CD4-positive, alpha-beta T cell treated with Interleukin-17A for 1 hour (primary cell): ENCODE measurements at regions not wholly inside any gene's neighbourhood (a gene's known extent, or its start where the extent isn't known, plus 50 kb on each side); places are given as distances from the start of the nearest gene placed in this dataset.

Experiments
- DNase-seq: peaks from one replicate; pipeline ENCODE4 v3.0.0-alpha.2; 2020

- DNase-seq = no peak
These were observed 70.4 kb upstream of the BACH1 start for GRCh38 chr21:29228306-29228705.

- no peak for DNase-seq
These were observed 68.0 kb upstream of the BACH1 start for GRCh38 chr21:29230551-29231261.

DNA sequence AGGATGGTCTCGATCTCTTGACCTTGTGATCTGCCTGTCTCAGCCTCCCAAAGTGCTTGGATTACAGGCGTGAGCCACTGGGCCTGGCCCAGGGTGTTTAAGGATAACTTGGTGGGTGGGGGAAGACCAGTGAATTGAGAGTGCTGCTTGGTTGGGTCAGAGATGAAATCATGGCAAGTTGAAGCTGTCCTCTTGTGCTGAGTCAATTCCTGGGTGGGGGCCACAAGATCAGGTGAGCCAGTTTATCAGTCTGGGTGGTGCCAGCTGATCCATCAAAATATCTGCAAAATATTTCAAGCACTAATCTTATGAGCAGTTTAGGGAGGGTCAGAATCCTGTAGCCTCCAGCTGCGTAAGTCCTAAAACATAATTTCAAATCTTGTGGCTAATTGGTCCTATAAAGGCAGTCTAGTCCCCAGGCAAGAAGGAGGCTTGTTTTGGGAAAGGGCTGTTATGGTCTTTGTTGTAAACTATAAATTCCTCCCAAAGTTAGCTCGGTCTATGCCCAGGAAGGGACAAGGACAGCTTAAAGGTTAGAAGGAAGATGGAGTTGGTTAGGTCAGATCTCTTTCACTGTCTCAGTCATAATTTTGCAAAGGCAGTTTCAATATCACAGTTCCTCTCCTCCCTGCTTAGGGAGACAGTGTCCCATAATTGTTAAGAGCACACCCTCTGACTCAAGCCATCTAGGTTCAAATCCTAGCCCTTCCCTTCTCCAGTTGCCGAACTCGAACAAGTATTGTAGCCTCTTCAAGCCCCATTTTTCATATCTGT, 66.8 kb upstream of the BACH1 start:
- DNase-seq = no peak

- DNase-seq = no peak
These were observed 66.0 kb upstream of the BACH1 start for GRCh38 chr21:29232530-29233255.

DNA sequence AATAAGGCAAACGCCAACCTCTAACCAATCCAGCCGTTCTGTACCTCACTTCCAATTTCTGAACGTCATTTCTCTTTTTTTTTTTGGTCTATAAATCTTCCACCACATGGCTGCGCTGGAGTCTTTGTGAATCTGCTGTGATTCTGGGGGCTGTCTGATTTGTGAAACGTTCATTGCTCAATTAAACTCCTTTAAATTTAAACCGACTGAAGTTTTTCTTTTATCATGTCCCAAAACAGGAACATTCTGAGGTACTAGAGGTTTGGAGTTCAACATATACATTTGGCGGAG, 65.5 kb upstream of the BACH1 start:
- peak; percentile 14 for DNase-seq

GRCh38 chr21:29233611-29234540, 64.8 kb upstream of the BACH1 start:
- peak; percentile 11 for DNase-seq

DNA sequence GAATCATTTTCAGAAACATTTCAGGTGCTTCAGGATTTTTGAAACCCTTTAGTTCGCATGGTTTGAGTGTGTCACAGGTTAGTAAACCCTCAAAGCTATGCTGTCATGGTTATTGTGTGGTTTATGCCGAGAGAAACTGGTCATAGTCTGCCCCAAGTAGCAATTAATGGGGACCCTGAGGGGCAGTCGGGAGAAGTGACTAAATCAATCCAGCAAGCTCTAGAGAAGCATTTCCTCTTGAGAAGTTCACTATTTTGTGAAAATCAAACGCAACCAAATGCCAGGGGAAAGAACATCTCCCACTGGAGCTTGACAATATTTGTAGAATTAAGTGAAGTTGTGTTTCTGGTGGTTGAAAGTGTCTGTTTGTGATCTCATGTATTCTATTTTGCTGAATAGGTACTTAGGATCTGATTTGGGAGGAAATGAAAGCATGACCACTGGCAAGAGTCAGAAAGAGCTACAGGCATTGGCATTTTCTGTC, 63.0 kb upstream of the BACH1 start:
- DNase-seq = no peak

GRCh38 chr21:29236201-29236600, 62.5 kb upstream of the BACH1 start:
- no peak for DNase-seq

- DNase-seq = no peak
These were observed 61.3 kb upstream of the BACH1 start for GRCh38 chr21:29237110-29238052.

DNA sequence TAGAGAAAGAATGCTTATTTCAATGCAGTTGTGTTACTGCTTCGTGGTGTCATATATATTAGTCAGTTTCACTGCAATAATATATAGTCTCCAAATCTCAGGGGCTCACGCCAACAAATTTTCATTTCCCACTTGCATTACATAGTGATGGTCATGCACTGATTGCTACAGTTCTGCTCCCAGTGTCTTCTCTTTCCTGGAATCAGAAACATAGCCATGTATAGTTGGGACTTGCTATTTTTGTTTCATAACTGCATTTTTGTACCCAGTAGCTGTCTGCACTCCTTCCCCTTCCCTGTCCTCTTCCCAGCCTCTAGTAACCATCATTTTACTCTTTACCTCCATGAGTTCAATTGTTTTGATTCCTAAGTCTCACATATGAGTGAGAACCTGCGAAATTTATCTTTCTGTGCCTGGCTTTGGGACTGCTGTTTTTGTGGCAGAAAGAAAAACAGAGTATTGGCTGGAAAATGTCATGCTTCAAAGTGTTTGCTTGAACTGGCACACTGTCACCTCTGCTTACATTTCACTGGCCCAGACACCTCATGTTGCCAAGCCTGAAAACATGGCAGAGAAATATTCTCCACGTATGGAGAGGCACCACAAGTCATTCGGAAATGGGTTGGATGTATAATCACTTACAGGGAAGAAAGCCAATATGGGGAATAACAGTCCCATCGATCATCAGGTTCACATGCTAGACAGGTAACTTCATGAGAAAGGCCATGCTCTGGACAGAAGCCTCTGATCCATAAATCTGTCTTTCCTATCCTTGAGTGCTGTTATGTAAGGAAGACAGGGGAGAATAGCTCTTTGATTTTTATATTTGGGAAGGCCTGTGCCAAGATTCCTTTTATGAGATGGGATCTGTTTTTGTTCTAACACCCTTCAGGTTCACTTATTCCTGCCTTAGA, 60.4 kb upstream of the BACH1 start:
- no peak for DNase-seq

DNA sequence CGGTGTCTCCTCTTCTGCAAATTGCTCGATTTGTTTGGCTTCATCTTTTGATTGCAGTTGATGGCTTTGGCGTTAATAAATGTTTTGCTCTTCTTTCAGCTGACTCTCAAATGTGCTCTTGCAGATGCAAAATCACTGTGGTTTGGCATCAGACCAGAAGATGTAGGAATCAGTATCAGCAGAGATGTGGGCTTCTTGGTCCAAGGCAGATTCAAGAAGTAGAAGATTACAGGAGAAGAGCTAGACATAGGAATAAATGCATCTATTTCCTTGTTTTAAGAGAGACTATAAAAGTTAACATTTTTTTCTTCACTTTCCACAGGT, 59.8 kb upstream of the BACH1 start:
- DNase-seq = no peak

GRCh38 chr21:29240136-29240535, 58.6 kb upstream of the BACH1 start:
- no peak for DNase-seq

DNA sequence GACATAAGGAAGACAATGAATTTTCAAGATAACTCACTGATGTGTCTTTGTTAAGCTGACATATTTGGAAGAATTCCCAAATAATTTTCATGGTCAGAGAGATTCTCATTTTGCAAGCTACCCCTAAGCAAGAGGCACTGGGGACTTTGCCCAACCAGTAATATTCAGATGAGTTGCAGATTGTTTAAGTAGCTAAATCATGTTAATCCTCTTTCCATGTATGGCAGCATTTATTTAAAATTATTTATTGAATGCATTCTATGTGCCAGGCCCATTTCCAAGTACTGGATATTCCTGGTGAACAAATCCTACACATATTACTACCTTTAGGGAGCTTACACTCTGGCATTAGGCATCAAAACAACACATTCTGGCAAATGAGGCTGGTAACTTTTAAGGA, 56.5 kb upstream of the BACH1 start:
- no peak for DNase-seq

DNA sequence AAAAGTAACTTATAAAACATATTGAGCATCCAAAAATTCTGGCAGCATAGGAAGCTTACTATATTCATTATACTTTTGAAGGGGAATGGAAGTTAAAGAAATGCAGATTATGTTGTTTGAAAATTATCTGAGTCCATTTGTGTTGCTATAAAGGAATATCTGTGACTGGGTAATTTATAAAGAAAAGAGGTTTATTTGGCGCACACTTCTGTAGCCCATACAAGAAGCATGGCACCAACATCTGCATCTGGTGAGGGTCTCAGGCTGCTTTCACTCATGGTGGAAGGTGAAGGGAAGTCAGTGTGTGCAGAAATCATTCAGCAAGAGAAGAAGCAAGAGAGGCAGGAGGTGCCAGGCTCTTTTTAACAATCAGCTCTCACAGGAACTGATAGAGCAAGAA, 55.5 kb upstream of the BACH1 start:
- no peak for DNase-seq

GRCh38 chr21:29245104-29245643, 53.5 kb upstream of the BACH1 start:
- DNase-seq = no peak

- DNase-seq = no peak
These were observed 52.9 kb upstream of the BACH1 start for GRCh38 chr21:29245863-29246262.

DNA sequence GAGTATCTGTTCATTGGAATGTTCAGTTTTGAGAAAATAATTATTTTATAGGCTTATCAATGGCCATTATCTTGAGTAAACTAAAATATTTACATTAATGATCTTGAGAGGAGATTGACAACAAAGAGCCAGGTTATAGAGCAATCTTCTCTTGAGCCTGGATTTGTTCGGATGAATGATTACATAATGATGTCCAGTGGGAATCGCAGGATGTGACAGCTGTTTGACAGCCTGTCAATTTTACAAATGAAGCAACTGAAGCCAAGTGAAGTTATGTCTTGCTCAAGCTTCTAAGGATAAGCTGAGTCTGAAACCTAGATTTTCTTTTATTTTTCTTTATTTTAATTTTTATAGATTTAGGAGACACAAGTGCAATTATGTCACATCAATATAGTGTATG, 52.1 kb upstream of the BACH1 start:
- no peak for DNase-seq

GRCh38 chr21:29248124-29248523, 50.6 kb upstream of the BACH1 start:
- DNase-seq = no peak
